22Rv1 (cell line): ENCODE measurements at regions not wholly inside any gene's neighbourhood (a gene's known extent, or its start where the extent isn't known, plus 50 kb on each side); places are given as distances from the start of the nearest gene placed in this dataset.

Experiments
- H3K27ac ChIP-seq: fragments of 450-650 bp; 2 replicates; pipeline ENCODE4 v1.5.1; 2017
- ZFX ChIP-seq: fragments of 450-650 bp; IDR thresholded peaks from 2 replicates; pipeline ENCODE4 v1.6.1; 2017; ENCODE audit warnings: antibody characterized with exemption, borderline replicate concordance
- TF ChIP-seq, protein P1 (sequence below): fragments of 450-650 bp; IDR thresholded peaks from 2 replicates; pipeline ENCODE4 v1.5.1; 2017; ENCODE audit warnings: mild to moderate bottlenecking

DNA sequence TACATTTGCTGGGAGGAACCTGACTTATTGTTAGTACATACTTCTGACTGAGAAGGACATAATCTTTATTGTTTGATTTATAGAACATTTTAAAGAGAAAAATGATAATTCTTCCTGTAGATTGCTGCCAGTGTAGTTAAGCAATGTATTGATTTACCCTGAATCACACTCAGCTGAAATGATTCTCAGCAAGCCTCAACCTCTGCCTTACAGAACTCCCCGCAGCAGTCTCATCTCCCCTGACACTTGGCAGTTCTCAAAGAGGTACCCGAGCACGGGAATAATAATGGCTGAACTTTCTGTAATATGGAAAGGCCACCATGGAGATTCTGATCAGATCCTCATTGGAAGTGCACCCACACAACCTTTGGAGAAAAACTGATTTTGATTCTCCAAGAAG lies 74.9 kb upstream of the RFX3 start:
- H3K27ac ChIP-seq, result no peak overlapping the region
- TF ChIP-seq, protein P1, sequence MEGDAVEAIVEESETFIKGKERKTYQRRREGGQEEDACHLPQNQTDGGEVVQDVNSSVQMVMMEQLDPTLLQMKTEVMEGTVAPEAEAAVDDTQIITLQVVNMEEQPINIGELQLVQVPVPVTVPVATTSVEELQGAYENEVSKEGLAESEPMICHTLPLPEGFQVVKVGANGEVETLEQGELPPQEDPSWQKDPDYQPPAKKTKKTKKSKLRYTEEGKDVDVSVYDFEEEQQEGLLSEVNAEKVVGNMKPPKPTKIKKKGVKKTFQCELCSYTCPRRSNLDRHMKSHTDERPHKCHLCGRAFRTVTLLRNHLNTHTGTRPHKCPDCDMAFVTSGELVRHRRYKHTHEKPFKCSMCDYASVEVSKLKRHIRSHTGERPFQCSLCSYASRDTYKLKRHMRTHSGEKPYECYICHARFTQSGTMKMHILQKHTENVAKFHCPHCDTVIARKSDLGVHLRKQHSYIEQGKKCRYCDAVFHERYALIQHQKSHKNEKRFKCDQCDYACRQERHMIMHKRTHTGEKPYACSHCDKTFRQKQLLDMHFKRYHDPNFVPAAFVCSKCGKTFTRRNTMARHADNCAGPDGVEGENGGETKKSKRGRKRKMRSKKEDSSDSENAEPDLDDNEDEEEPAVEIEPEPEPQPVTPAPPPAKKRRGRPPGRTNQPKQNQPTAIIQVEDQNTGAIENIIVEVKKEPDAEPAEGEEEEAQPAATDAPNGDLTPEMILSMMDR, result no peak
- TF ChIP-seq ZFX, result no peak

GRCh38 chr9:3597792-3598191 lies 72.0 kb upstream of the RFX3 start:
- H3K27ac ChIP-seq, result no peak overlapping the region

GRCh38 chr9:3586066-3586465 lies 60.3 kb upstream of the RFX3 start:
- H3K27ac ChIP-seq, result no peak overlapping the region
- no peak for TF ChIP-seq ZFX
- TF ChIP-seq, protein P1, result no peak

More at GRCh38 chr9:3597792-3598191, 72.0 kb upstream of the RFX3 start:
- no peak for TF ChIP-seq ZFX

GRCh38 chr9:3585606-3586005 lies 59.8 kb upstream of the RFX3 start:
- TF ChIP-seq ZFX, result no peak
- TF ChIP-seq, protein P1, result no peak
- no peak overlapping the region for H3K27ac ChIP-seq

- no peak overlapping the region for H3K27ac ChIP-seq
- TF ChIP-seq, protein P1, result no peak
- no peak for TF ChIP-seq ZFX
Measured at GRCh38 chr9:3578786-3579185, 53.0 kb upstream of the RFX3 start.

GRCh38 chr9:3576328-3576727 lies 50.5 kb upstream of the RFX3 start:
- TF ChIP-seq, protein P1, result no peak
- TF ChIP-seq ZFX, result no peak
- no peak overlapping the region for H3K27ac ChIP-seq

GRCh38 chr9:3575821-3576220 lies 50.0 kb upstream of the RFX3 start:
- no peak for TF ChIP-seq ZFX
- TF ChIP-seq, protein P1, result no peak
- H3K27ac ChIP-seq, result no peak overlapping the region
